Keratinocyte (primary cell): ENCODE measurements at regions not wholly inside any gene's neighbourhood (a gene's known extent, or its start where the extent isn't known, plus 50 kb on each side); places are given as distances from the start of the nearest gene placed in this dataset.

ENCODE experiments used
- CTCF ChIP-seq, 3 experiments: IDR thresholded peaks in 1 of 3; conservative IDR thresholded peaks in 1 of 3; optimal IDR thresholded peaks in 1 of 3; 2 replicates in 2 of 3; 3 replicates in 1 of 3; pipeline versions ENCODE3 to v1.5.1; 2011; ENCODE audit warnings: low read length in 3 of 3, mild to moderate bottlenecking in 3 of 3, moderate library complexity in 2 of 3, control low read depth in 1 of 3, inconsistent platforms in 1 of 3; ENCODE audit not compliant: insufficient read depth in 2 of 3; ENCODE audit errors: extremely low read depth in 1 of 3
- EZH2 ChIP-seq: IDR thresholded peaks from one replicate; pipeline ENCODE4 v1.6.1; 2012; ENCODE audit warnings: inconsistent platforms, mild to moderate bottlenecking, low read length, moderate library complexity

- TF ChIP-seq CTCF (optimal IDR thresholded peaks at IDR 0.05 in 1 of 3, IDR thresholded peaks at IDR 0.05 in 1 of 3, conservative IDR thresholded peaks at IDR 0.05 in 1 of 3; ENCODE audit: extremely low read depth in 1 of 3, insufficient read depth in 2 of 3, low read length in 3 of 3) (no peak), EZH2 (no peak)
Observed at GRCh38 chrX:8907688-8908087, 106.5 kb upstream of the FAM9A start.
